Activated CD4-positive, alpha-beta T cell treated with anti-CD3 and anti-CD28 coated beads, Interleukin-2, amount 50 U/mL, for 4 hours (primary cell): ENCODE measurements at regions not wholly inside any gene's neighbourhood (a gene's known extent, or its start where the extent isn't known, plus 50 kb on each side); places are given as distances from the start of the nearest gene placed in this dataset.
"Not testable (repeated sequence)": the region's sequence is repeated elsewhere in the genome, so short reads cannot be mapped to it uniquely, and the experiment has no call there.

Source experiments
- DNase-seq, 2 experiments: peaks; one replicate each; pipeline ENCODE4 v3.0.0-alpha.2; 2020

DNA sequence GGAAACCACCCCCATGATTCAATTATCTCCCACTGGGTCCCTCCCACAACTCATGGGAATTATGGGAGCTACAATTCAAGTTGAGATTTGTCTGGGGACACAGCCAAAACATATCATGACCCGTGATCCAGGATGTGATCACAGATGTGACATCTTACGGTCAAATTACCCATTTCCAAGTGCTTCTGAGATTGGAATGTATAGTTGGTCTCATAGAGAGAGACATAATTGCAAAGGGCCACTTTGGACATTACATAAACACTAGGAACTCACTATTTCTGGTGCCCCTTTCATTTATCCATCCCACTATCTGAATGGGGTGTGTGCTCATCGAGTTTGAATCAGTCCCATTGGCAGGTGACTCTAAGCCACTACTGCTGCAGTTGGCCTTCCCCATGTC is 204.5 kb downstream of the PHLDA1 start:
- DNase-seq, result no peak

DNA sequence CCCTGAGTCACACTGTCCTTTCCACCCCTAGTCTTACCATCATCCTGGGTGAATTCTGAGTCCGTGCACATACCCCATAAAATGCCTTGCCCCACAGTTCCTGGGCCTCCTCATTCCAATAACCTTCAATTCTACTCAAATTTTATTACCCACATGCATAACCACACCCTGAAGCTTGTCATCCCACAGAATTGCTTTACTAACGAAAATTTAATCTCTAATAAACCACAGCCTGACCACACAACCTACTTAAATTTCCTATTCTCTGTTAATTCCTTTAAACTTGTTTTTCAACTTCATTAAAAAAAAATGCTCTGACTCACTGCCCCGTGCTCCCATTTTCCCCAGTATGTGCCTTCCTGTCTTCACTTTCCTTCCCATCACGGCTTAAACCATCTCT is 205.9 kb downstream of the PHLDA1 start:
- no peak for DNase-seq

DNA sequence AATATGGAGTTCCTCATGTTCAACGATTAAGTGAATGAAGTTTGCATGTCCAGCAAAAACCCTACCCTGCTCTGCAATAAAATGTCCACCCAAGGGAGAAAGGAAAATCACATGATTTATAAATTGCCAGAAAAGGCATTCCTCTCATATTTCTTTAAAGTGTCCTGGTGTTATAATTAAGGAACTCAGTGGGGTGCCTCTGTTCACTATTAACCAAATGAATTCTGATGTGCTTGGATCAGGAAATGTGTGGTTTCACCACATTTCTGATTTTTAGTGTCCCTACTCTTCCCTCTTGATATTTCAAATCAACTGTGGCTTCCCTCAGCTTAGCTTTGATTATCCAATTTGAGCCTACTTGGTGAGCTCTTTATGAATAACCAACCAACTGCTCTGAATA is 208.1 kb downstream of the PHLDA1 start:
- DNase-seq, result no peak

DNA sequence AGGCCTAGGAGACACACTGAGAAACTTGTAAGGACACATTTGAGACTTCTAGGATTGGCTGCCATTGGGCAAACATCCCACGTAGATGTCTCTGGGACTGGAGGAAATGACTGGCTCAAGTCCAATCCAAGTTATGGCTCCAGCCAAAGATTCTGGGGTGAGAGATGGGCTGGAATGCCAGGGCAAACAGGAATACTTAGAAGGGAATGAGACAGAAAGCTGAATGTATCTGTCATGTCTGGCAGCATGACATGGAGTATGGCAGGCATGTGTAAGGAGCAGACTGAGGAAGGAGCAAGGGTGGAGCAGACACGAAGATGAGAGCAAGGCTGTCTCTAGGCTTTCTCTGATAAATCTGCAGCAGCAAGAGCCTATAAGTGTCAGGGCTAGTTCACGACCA is 209.2 kb downstream of the PHLDA1 start:
- no peak for DNase-seq

DNA sequence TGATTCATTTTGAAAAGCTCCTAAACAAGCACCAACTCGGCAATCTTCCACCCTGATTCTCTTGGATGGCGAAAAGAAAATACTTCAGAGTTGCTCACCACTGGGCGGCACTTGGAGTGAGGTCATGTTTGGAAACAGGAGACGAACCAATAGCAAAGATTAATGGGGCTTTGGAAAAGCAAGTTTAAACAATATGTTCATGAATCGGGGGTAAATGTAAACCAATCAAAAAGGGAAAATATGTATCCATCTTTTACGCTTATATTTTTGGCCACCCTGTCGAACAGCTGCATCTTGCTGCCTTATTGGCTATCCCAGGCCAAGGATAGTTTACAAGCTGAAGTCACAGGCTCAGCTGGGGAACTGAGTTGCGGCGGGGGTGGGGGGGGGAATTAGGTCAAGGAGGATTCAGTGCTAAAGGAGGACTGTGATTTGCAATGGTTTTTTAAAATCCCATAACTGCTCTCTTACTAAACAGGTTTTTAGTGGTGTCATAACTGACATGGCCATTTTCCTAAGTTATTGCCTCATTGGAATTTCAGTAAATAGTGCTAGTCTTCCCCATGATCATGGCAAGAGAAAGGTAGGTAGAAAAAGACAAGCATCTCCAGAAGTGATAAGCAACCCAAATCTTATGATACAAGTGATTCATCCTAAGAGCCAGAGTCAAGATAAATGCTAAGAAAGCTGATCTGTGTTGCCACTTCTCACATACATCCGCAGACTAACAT is 210.6 kb downstream of the PHLDA1 start:
- no peak for DNase-seq

DNA sequence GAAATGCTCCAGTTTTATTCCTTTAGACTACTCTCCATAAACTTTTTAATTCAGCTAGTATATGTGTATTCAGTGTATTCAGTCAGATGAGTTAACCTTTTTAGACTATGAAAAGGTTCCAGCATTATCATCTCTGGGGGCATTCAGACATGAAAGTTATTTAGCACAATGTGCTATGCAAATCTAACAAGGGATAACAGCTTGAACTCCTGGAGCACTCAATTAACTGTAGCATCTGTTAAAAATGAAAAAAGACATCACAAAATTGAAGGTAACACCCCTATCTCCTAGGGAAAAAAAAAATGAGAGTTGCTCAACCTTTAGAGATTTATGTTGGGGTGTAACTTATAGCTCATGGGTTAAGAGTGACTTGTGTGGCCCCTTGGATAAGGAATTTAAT is 211.5 kb downstream of the PHLDA1 start:
- no peak for DNase-seq

DNA sequence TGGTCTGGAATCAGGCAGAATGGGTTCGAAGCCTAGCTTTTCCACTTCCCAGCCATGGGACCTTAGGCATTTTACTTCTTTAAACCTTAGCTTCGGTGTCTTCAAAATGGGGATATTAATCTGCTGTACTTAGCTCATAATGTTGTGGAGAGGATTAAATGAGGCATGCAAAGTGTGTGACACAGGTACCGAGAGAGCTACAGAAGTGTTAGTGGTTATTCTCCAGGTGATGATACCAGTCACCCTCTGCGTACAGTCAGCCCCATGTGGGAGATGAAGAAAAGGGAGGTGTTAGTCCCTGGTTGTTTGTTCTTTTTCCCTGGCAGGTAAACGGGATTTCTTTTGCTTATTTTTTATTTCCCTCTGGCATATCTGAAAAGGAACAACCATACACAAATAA is 212.1 kb downstream of the PHLDA1 start:
- no peak for DNase-seq

DNA sequence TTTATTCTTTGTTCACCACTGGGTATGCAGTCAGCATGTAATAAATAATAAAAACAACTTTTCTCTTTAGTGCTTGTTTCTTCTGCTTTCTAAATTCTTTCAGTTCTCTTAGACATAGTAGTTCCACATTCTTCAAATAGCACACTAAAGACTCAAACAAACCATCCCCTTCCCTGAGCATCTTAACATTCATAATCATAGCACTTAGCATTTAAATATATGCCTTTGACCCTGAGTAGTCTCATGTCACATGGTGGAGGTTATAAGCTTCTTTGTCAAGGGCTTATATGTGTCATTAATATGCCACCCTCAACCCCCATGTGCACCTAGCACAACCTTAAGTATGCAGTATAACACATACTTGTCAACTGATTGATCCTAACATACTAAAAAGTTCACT is 212.7 kb downstream of the PHLDA1 start:
- DNase-seq, result no peak

DNA sequence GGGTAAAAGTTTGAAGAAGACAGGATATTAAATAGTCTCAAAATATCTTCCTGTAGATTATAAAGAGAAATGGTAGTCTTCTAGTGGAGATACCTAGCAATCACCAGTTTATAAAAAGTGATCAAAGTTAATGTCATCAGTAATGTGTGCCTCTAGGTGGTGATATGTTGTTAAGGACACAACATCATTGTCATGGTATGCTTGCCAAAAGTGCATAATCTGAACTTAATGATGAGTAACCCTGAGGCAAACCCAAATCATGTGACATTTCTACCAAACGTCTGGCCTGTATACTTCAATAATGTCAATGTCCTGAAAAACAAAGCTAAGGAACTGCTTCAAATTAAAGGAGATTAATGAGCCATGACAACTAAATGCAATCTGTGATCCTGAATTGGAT is 214.7 kb downstream of the PHLDA1 start:
- DNase-seq, result no peak

DNA sequence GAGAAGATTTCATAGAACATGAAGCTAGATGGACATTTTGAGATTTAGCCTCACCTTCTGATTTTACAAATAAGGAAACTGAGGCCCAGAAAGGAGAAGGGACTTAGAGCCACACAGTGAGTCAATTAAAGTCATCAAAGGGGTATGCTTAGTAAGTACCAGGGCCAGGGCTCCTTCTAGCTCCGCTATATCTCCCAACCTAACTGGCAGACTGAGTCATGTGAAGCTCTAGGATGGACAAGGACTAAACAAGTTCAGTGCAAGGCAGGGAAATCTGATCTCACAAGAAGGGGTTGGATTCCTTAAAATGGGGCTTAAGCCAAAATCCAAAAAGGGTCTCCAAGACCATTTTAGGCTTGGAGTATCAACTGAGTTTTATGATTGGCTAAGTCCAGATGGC is 215.8 kb downstream of the PHLDA1 start:
- no peak for DNase-seq

DNA sequence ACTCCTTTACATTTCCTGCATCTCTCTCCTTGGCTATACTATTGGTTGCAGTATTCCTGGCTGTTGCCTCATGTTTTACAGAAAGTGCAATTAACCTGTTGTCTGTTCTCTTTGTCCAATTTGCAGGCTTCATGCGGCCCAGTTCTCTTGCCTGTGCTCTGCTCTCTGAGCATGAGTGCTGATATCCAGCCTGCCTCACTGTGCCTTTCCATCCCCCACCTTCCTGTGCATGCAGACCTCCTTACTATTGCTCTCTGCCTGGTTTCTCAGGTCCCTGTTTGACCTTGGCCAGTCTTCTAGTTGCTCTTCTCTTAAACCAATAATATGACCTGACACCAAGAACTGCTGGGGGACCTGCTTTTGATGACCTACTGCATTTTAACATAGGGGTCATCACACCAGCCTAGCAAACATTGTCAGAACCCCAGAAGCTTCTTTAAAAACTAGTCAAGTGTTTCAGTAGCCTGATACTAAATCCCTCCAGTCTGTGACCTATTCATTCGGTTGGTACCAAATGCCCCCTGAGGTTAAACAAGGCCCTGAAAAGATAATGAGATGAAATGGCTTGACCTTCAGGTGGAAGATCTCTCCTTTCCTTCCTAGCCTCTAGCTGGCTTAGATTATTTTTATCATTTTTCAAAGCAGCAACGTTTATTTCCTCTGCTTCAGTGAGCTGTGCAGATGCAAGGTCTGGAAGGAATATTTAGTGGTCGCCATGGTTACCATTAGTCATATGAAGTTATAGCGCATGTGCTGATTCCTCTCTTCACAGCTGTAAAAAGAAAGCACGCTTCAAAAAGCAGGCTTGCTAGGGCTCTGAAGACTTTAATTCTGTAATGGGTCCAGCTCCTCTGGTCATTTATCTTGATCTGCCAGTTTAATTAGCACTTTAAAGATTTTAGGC is 216.5 kb downstream of the PHLDA1 start:
- DNase-seq, result no peak

DNA sequence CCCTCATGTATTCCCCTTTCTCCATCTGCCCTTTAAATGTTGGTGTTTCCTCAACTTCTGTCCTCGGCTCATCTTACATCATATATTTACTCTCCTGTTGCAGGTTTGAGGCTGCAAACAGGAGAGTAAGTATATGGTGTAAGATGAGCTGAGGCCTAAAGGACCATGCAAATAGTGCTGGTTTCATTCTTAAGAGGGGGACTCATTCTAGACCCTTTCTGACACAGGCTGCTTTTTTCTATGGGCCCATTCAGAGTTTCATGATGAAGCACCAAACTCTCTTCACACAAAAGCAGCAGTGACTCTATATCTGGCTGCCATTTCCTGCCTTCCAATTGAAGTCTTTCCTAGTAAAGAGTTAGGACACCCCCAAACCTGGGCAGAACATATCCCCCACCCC is 218.5 kb downstream of the PHLDA1 start:
- DNase-seq, result no peak

DNA sequence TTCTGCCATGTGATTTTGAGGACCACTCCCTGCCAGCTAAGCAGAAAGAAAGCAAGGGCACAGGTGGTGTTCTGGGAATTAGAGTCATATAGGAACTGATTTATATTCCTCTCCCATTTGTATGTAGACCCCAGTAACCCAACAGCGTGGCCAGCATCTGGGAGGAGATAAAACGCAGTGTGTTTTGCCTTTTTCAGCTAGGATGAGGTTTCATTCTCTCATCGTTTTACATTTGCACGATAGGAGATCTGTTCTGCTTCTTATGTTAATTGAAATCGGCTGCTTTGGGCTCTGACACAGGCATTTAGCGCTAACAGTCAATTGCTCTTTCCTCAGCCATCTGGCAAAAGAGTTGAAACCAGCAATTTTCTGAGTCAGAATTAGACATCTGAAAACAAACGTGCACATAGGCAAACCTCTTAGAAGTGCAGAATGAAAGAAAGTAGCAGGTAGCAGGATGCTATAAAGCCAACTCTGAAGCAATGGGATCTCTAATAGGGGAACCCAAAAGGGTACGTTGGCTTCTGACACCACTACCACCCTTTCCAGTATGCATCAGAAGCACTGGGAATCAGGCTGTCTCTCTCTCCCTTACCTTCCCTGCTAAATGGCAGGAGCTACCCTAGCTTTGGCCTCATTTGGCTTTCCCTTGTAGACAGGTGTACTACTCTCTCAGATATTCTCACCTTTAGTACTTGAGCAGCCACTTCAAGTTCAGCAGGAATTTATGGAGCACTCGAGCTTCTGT is 219.1 kb downstream of the PHLDA1 start:
- DNase-seq, result no peak

DNA sequence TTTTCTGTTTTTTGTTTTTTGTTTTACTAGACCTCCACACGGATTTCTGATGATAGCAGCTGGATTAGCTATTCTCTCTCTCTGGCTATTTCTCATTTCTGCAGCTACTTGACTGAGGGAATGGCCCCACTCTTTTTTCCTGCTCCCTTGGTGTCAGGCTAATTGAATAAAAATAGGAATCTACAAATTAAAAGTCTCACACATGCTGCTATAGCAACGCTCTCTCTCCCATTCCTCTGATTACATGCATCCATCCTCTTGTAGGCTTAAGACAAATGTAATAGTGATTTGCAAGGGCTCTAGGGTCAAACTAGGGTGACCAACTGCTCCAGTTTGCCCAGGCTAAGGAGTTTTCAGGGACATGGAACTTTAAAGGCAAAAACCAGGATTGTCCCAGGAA is 221.8 kb downstream of the PHLDA1 start:
- DNase-seq, result no peak

DNA sequence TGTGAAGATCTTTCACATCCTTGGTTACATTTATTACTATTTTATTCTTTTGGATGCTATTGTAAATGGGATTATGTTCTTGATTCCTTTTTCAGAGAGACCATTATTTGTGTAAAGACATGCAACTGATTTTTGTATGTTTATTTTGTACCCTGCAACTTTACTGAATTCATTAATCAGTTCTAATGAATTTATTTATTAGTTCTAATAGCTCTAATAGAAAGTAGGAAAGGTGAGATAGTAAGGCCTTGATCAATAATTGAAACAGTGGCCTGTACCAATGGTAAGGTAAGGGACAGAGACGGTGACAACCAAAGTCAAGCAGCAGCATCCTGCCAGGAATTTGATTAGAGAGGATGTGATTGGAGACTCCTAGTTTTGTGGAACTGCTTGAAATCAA is 224.1 kb downstream of the PHLDA1 start:
- no peak for DNase-seq

DNA sequence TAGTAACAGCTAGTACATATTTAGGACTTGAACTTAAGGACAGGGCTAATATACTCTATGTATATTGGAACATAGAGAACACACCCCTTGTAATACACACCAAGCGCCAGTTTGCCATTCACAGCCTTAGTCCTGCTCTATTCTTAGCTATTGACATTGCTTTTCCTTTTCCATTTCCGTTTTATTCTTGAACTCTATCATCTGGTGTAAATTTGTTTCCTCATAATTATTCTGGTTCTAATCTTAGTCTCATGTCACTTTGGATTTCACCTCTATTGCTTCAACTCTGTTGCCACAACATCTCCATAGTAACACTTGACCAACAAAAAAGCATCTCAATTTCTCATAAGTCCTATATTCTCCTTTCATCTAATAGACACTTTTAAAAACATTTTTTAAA is 225.7 kb downstream of the PHLDA1 start:
- no peak for DNase-seq

DNA sequence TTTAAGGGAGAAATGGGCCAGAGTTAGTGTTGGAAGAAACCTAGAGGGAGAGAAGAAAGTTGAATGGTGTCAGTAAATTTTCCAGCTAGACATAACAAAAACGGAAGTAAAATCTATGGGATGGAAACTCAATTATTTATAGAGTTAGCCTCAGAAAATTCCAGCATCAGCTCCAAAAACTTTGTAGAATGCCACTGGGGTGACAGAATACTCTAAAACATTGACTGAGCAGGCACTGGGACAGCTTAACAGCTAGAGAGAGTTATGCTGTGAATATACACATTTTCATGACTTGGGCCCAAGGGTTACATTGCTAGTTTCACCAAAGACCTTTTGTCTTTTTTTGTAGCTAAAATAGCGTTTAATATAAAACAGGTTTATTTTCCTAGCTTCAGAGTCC is 226.3 kb downstream of the PHLDA1 start:
- DNase-seq, result no peak

DNA sequence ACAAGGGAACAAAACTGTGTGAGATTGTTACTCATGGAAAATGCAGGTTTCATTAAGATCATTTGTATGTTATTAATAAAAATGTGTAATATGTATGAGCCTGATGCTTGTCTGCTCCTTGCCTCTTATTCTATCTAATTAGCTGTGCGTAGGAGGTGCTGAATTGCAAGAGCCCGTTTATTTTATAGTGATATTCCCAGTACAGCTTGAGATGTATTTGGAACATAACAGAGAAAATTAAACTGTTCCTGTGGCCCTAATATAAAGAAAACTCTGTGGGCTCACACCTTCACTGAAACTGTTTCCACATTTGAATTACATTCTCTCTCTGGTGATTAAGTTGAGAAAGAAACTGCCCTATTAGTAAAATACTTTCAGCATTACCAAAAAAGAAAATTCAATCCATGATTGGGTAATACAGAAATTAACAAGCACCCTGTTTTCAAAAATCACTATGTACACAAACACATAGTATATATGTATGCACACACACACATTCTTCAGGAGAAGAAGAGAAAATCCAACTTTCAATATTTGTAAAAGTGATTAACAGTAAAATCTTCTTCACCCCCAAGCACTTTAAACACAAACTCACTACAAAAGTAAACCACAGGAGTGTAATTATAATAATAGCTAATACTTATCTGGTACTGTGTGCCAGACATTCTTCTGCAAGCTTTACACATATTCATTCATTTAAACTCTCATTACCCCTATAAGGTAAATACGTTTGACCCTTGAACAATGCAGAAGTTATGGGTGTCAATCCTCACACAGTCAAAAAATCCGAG is 233.2 kb downstream of the PHLDA1 start:
- no peak for DNase-seq

DNA sequence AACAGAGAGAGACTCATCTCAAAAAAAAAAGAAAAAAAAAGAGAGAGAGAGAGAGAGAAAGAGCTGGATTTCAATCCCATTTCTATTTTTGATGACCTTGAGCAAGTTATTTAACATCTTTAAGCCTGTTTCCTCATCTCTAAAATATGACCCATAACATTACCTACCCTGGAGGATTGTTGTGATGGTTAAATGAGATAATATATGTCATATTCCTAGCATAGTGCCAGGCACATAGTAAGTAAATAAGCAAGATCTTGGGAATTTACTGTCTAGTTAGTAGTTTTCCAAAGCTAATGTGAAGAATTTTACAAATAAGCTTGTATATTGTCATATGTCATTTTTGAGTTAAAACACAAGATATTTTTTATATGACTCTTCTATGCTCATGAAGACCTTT is 236.5 kb downstream of the PHLDA1 start:
- DNase-seq, result no peak

DNA sequence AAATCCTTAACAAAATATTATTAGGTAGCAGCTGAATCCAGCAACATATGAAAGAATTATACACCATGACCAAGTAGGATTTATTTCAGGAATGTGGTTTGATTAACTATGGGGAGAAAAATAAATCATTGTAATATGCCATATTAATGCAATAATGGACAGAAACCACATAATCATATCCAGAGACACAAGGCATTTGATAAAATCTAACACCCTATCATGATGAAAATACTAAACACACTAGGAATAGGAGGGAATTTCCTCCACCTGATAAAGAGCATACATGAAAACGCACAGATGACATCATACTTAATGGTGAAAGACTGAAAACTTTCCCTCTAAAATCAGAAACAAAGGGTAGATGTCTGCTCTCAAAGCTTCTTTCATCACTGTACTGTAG is 238.9 kb downstream of the PHLDA1 start:
- DNase-seq, result no peak

DNA sequence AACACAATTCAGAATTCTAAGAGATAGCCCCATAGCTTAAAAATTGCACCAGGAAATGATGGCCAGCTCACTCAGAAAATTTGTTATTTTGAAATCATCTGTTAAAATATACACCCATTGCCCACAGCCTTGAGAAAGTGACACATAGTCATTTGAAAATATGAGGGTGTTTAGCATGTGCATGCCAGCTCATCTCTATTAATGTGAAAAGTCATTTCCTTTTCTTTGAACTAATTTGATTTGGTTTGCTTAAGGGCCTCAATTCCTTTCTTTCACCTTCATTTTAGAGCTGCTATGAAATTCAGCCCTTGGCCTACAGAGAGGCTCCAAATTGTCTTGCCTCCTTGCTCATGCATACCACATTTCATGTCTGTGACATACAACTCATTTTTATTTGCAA is 241.4 kb downstream of the PHLDA1 start:
- DNase-seq, result no peak

DNA sequence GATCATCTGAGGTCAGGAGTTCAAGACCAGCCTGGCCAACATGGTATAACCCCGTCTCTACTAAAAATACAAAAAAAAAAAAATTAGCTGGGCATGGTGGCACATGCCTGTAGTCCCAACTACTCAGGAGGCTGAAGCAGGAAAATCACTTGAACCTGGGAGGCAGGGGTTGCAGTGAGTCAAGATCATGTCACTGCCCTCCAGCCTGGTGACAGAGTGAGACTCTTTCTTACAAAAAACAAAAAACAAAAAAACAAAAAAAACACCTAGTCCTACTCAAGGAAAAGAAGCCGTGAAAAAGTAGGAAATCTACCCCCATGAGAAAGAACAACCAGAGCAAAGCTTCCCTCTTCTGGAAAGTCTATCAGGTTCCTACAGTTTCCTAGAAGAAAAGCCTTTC is 244.4 kb downstream of the PHLDA1 start:
- not testable (repeated sequence) for DNase-seq

DNA sequence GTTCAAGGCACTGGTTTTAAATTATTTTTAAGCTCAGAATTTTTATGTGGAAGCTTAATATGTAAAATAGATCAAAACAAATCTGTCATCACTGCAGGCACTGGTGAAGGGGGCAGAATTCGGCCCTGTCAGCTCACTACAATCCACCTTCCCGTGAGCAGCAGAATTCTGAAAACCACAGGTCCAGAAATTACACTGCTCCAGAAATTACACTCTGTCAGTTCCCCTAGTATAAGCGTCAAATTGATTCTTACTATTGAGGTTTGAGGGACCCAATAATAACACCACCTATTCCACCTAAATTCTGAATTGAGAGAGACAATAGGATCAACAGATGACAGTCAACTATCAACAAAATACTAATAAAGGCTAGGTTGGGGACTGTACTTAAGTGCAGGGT is 245.5 kb downstream of the PHLDA1 start:
- no peak for DNase-seq
